Right lung (tissue), 2 donors: ENCODE measurements at regions not wholly inside any gene's neighbourhood (a gene's known extent, or its start where the extent isn't known, plus 50 kb on each side); places are given as distances from the start of the nearest gene placed in this dataset.

Source experiments
- DNase-seq, 2 donors: peaks; one replicate each; pipeline ENCODE4 v3.0.0-alpha.2; 2013

GRCh38 chr5:34586117-34586885 lies 69.8 kb upstream of the RAI14 start:
- no peak for DNase-seq

GRCh38 chr5:34587355-34588241 lies 68.5 kb upstream of the RAI14 start:
- DNase-seq, result no peak

- no peak for DNase-seq
Observed at GRCh38 chr5:34589832-34590231, 66.3 kb upstream of the RAI14 start.

- no peak for DNase-seq
Observed at GRCh38 chr5:34591723-34592122, 64.4 kb upstream of the RAI14 start.

- no peak for DNase-seq
Observed at GRCh38 chr5:34597034-34598027, 58.8 kb upstream of the RAI14 start.

GRCh38 chr5:34598177-34598794 lies 57.8 kb upstream of the RAI14 start:
- DNase-seq, result peak in 1 of 2 donors; percentile 52

GRCh38 chr5:34599471-34600117 lies 56.5 kb upstream of the RAI14 start:
- no peak for DNase-seq

- no peak for DNase-seq
Observed at GRCh38 chr5:34600118-34600493, 56.0 kb upstream of the RAI14 start.

- no peak for DNase-seq
Observed at GRCh38 chr5:34603378-34603777, 52.8 kb upstream of the RAI14 start.

- DNase-seq, result no peak
Observed at GRCh38 chr5:34604119-34604675, 51.9 kb upstream of the RAI14 start.

- no peak for DNase-seq
Observed at GRCh38 chr5:34606101-34606500, 50.0 kb upstream of the RAI14 start.
